H1 (cell line): ENCODE measurements at regions not wholly inside any gene's neighbourhood (a gene's known extent, or its start where the extent isn't known, plus 50 kb on each side); places are given as distances from the start of the nearest gene placed in this dataset.

ENCODE experiments used
- CTCF ChIA-PET: fragments of 300-600 bp; sonication (Branson Sonifier 250); formaldehyde crosslinking; loops from one replicate; lab custom pipeline; 2021; ENCODE audit not compliant: partially characterized antibody; lab: Charles Lee
- POLR2A ChIA-PET: fragments of 300-600 bp; sonication (Branson Sonifier 250); formaldehyde crosslinking; loops from one replicate; lab custom pipeline; 2021; ENCODE audit warnings: inconsistent platforms; ENCODE audit not compliant: partially characterized antibody; lab: Charles Lee
- DNase-seq, 2 experiments: peaks; one replicate each; pipeline versions ENCODE4 v3.0.0 to v3.0.0-alpha.2; 2010 to 2022; ENCODE audit warnings: low spot score in 2 of 2, low read depth in 1 of 2, mixed read lengths in 1 of 2
- FAIRE-seq: peaks from 2 replicates; lab custom pipeline; 2011; peaks lifted over from hg19 to GRCh38; lab: Jason Lieb, UNC
- H2AFZ ChIP-seq: 2 replicates; pipeline ENCODE4 v1.8.1; 2012; ENCODE audit warnings: low read length, inconsistent platforms
- H2AK5ac ChIP-seq: 2 replicates; pipeline ENCODE4 v1.6.1; 2013; ENCODE audit warnings: low read depth, low read length
- H2BK120ac ChIP-seq: replicated peaks from 2 replicates; pipeline ENCODE3; 2013; ENCODE audit warnings: low read depth, low read length, inconsistent platforms
- H2BK12ac ChIP-seq: 2 replicates; pipeline ENCODE4 v1.6.1; 2013; ENCODE audit warnings: low read depth, low read length
- H2BK15ac ChIP-seq: 2 replicates; pipeline ENCODE4 v1.6.1; 2013; ENCODE audit warnings: low read length
- H2BK20ac ChIP-seq: 2 replicates; pipeline ENCODE4 v1.6.1; 2013; ENCODE audit warnings: low read length
- H2BK5ac ChIP-seq: 2 replicates; pipeline ENCODE4 v1.6.1; 2013; ENCODE audit warnings: low read depth, low read length
- H3K14ac ChIP-seq: 2 replicates; pipeline ENCODE4 v1.6.1; 2013; ENCODE audit warnings: inconsistent platforms; ENCODE audit not compliant: insufficient read length
- H3K18ac ChIP-seq: 2 replicates; pipeline ENCODE4 v1.6.1; 2013; ENCODE audit warnings: low read length; ENCODE audit errors: extremely low read depth
- H3K23ac ChIP-seq: 2 replicates; pipeline ENCODE4 v1.6.1; 2013; ENCODE audit warnings: inconsistent platforms; ENCODE audit not compliant: insufficient read length
- H3K23me2 ChIP-seq: 2 replicates; pipeline ENCODE4 v1.6.1; 2013; ENCODE audit warnings: low read depth, low read length
- H3K27ac ChIP-seq: 2 replicates; pipeline ENCODE4 v1.6.1; 2011; ENCODE audit warnings: low read depth, low read length, inconsistent platforms
- H3K27me3 ChIP-seq, 4 experiments: replicated peaks in 1 of 4; 1 replicate in 1 of 4; 2 replicates in 3 of 4; pipeline versions ENCODE4 v1.6.1 to v1.8.1; 2011 to 2013; ENCODE audit warnings: low read length in 3 of 4, mild to moderate bottlenecking in 3 of 4, inconsistent platforms in 2 of 4, mixed read lengths in 2 of 4, moderate library complexity in 1 of 4; ENCODE audit not compliant: control insufficient read depth in 3 of 4, insufficient read depth in 3 of 4; ENCODE audit errors: extremely low read depth in 1 of 4
- H3K36me3 ChIP-seq, 4 experiments: 2 replicates each; pipeline versions ENCODE4 v1.6.1 to v1.8.1; 2011 to 2013; ENCODE audit warnings: mild to moderate bottlenecking in 4 of 4, low read length in 3 of 4, moderate library complexity in 2 of 4, control low read depth in 1 of 4, inconsistent platforms in 1 of 4; ENCODE audit not compliant: insufficient read depth in 4 of 4, control insufficient read depth in 2 of 4
- H3K4ac ChIP-seq: replicated peaks from 2 replicates; pipeline ENCODE3; 2013; ENCODE audit warnings: low read length, low read depth, mixed read lengths, inconsistent platforms; ENCODE audit not compliant: insufficient read length
- H3K4me1 ChIP-seq, 4 experiments: replicated peaks in 1 of 4; 1 replicate in 1 of 4; 2 replicates in 3 of 4; pipeline versions ENCODE4 v1.6.1 to v1.8.1; 2011 to 2013; ENCODE audit warnings: low read length in 3 of 4, inconsistent platforms in 2 of 4, mixed read lengths in 1 of 4; ENCODE audit not compliant: insufficient read depth in 4 of 4, control insufficient read depth in 3 of 4
- H3K4me2 ChIP-seq, 2 experiments: 2 replicates each; pipeline versions ENCODE4 v1.6.1 to v1.8.1; 2011 to 2013; ENCODE audit warnings: low read depth in 2 of 2, low read length in 2 of 2, control low read depth in 1 of 2, inconsistent platforms in 1 of 2, mild to moderate bottlenecking in 1 of 2; ENCODE audit not compliant: insufficient read depth in 1 of 2
- H3K4me3 ChIP-seq, 4 experiments: fragments of 200-600, 300-600 bp in 1 of 4; sonication (generic), shearing (Covaris generic), sonication (Bioruptor Twin) in 1 of 4; 2 replicates each; pipeline versions ENCODE4 v1.5.1 to v1.8.1; 2011 to 2016; ENCODE audit warnings: low read length in 4 of 4, low read depth in 3 of 4, control low read depth in 2 of 4, inconsistent platforms in 2 of 4, mild to moderate bottlenecking in 2 of 4, mixed read lengths in 1 of 4, moderate library complexity in 1 of 4; ENCODE audit not compliant: insufficient read depth in 2 of 4; ENCODE audit errors: extremely low read depth in 1 of 4
- H3K56ac ChIP-seq: replicated peaks from 2 replicates; pipeline ENCODE3; 2013; ENCODE audit warnings: low read depth, mild to moderate bottlenecking, mixed read lengths, low read length, inconsistent platforms; ENCODE audit not compliant: insufficient read length
- H3K79me1 ChIP-seq: 2 replicates; pipeline ENCODE4 v1.6.1; 2013; ENCODE audit warnings: low read depth, low read length, control low read depth
- H3K79me2 ChIP-seq, 2 experiments: 2 replicates each; pipeline versions ENCODE4 v1.6.1 to v1.8.1; 2012 to 2013; ENCODE audit warnings: low read length in 2 of 2, mild to moderate bottlenecking in 2 of 2, inconsistent platforms in 1 of 2; ENCODE audit not compliant: insufficient read depth in 2 of 2, control insufficient read depth in 1 of 2
- H3K9ac ChIP-seq, 4 experiments: replicated peaks in 1 of 4; 1 replicate in 1 of 4; 2 replicates in 3 of 4; pipeline versions ENCODE4 v1.6.1 to v1.8.1; 2011 to 2013; ENCODE audit warnings: low read depth in 3 of 4, low read length in 3 of 4, control low read depth in 2 of 4, mild to moderate bottlenecking in 2 of 4, moderate library complexity in 2 of 4, inconsistent platforms in 1 of 4; ENCODE audit errors: extremely low read depth in 1 of 4
- H3K9me3 ChIP-seq, 2 experiments: 2 replicates each; pipeline versions ENCODE4 v1.6.1 to v1.8.1; 2012 to 2013; ENCODE audit warnings: mild to moderate bottlenecking in 2 of 2, moderate library complexity in 2 of 2, control low read depth in 1 of 2, inconsistent platforms in 1 of 2, low read depth in 1 of 2, low read length in 1 of 2, mixed read lengths in 1 of 2; ENCODE audit not compliant: insufficient read depth in 2 of 2
- H4K20me1 ChIP-seq, 2 experiments: replicated peaks in 1 of 2; 2 replicates each; pipeline versions ENCODE3 to v1.8.1; 2011 to 2013; ENCODE audit warnings: inconsistent platforms in 2 of 2, low read length in 2 of 2, mild to moderate bottlenecking in 1 of 2; ENCODE audit not compliant: insufficient read depth in 2 of 2, control insufficient read depth in 1 of 2
- H4K5ac ChIP-seq: 2 replicates; pipeline ENCODE4 v1.6.1; 2013; ENCODE audit warnings: low read length, low read depth, mixed read lengths, inconsistent platforms; ENCODE audit not compliant: insufficient read length
- H4K8ac ChIP-seq: 2 replicates; pipeline ENCODE4 v1.8.0; 2013; ENCODE audit warnings: mild to moderate bottlenecking, moderate library complexity, low read length, inconsistent platforms; ENCODE audit not compliant: insufficient read depth; ENCODE audit errors: extremely low read depth
- H4K91ac ChIP-seq: replicated peaks from 2 replicates; pipeline ENCODE3; 2013; ENCODE audit warnings: low read length, mixed read lengths, inconsistent platforms; ENCODE audit not compliant: insufficient read length
- CEBPB ChIP-seq: IDR thresholded peaks from 2 replicates; pipeline ENCODE4 v1.6.1; 2012; ENCODE audit warnings: low read depth, low read length
- CHD1 ChIP-seq: IDR thresholded peaks from 2 replicates; pipeline ENCODE4 v1.6.1; 2012; ENCODE audit warnings: low read depth, low read length, improper control_type of control experiment
- CREB1 ChIP-seq: IDR thresholded peaks from 2 replicates; pipeline ENCODE4 v1.6.1; 2012; ENCODE audit warnings: inconsistent platforms
- JUN ChIP-seq: IDR thresholded peaks from 2 replicates; pipeline ENCODE4 v1.6.1; 2011; ENCODE audit warnings: low read depth, mild to moderate bottlenecking, improper control_type of control experiment, low read length
- POLR2A ChIP-seq, 2 experiments: IDR thresholded peaks; 1 replicate in 1 of 2; 2 replicates in 1 of 2; pipeline ENCODE4 v1.6.1; 2011; ENCODE audit warnings: low read depth in 2 of 2, low read length in 2 of 2, mild to moderate bottlenecking in 2 of 2; ENCODE audit errors: control extremely low read depth in 1 of 2
- POU5F1 ChIP-seq: IDR thresholded peaks from 2 replicates; pipeline ENCODE4 v1.6.1; 2011; ENCODE audit warnings: low read depth, mild to moderate bottlenecking, low read length, moderate library complexity
- RAD21 ChIP-seq, 2 experiments: IDR thresholded peaks in 1 of 2; conservative IDR thresholded peaks in 1 of 2; 2 replicates each; pipeline ENCODE4 v1.6.1; 2011; ENCODE audit warnings: low read depth in 2 of 2, low read length in 2 of 2, improper control_type of control experiment in 1 of 2, inconsistent platforms in 1 of 2, mild to moderate bottlenecking in 1 of 2, moderate library complexity in 1 of 2
- SP1 ChIP-seq: IDR thresholded peaks from 2 replicates; pipeline ENCODE4 v1.6.1; 2011; ENCODE audit warnings: low read depth, low read length
- SRF ChIP-seq: IDR thresholded peaks from 2 replicates; pipeline ENCODE4 v1.6.1; 2011; ENCODE audit warnings: mild to moderate bottlenecking, low read depth, low read length, moderate library complexity
- ZNF274 ChIP-seq: IDR thresholded peaks from 2 replicates; pipeline ENCODE4 v1.7.0; 2012; ENCODE audit warnings: low read length, borderline replicate concordance; ENCODE audit errors: extremely low read depth
- WGBS, 2 experiments: shearing (Covaris generic) in 1 of 2; methylation state at CpG; one replicate each; pipeline versions ENCODE4 v1.1.6 to v1.1.7; 2013 to 2015; ENCODE audit warnings: low lambda C conversion rate in 2 of 2, mixed read lengths in 2 of 2, inconsistent platforms in 1 of 2, low coverage in 1 of 2, missing lambda C conversion rate in 1 of 2; ENCODE audit not compliant: insufficient replicate concordance in 2 of 2, insufficient coverage in 1 of 2, insufficient read length in 1 of 2; ENCODE audit errors: extremely low coverage in 1 of 2, missing lambda C conversion rate in 1 of 2; 5-methylcytosine and 5-hydroxymethylcytosine counted together

- H4K20me1 ChIP-seq: no peaks in the 10 kb centered on the region
- H3K18ac ChIP-seq: no peak overlapping the region
- no peak overlapping the region for H4K5ac ChIP-seq
- H3K27me3 ChIP-seq: no peaks in the 10 kb centered on the region
- no peak for DNase-seq
- H2BK15ac ChIP-seq: no peak overlapping the region
- no peak overlapping the region for H3K4me2 ChIP-seq
- TF ChIP-seq SP1: no peak
- no peak for TF ChIP-seq RAD21 (IDR thresholded peaks at IDR 0.05 in 1 of 2, conservative IDR thresholded peaks at IDR 0.05 in 1 of 2; ENCODE audit: low read depth in 2 of 2, low read length in 2 of 2)
- no peak for TF ChIP-seq CHD1
- no peak for TF ChIP-seq CEBPB
- no peak for TF ChIP-seq ZNF274
- TF ChIP-seq POU5F1: no peak
- no peak for TF ChIP-seq SRF
- TF ChIP-seq CREB1: no peak
- TF ChIP-seq JUN: no peak
- TF ChIP-seq POLR2A (IDR thresholded peaks at IDR 0.05; ENCODE audit: control extremely low read depth in 1 of 2, low read depth in 2 of 2, low read length in 2 of 2): no peak
- H3K27ac ChIP-seq: no peak overlapping the region
- POLR2A ChIA-PET: interaction anchor here (0.9 kb wide), 1 partner anchor 10 kb away, joined by 5 read pairs; no protein-coding TSS in a partner anchor
- H3K9me3 ChIP-seq: no peaks in the 10 kb centered on the region
- no peak overlapping the region for H4K8ac ChIP-seq
- H3K4me3 ChIP-seq: no peak overlapping the region
- no peak overlapping the region for H2AFZ ChIP-seq
- H2BK5ac ChIP-seq: no peak overlapping the region
- no peak for FAIRE-seq
- no peak overlapping the region for H3K4ac ChIP-seq
- CTCF ChIA-PET: interaction anchor here (1.0 kb wide), 1 partner anchor 25 kb away, joined by 3 read pairs; no protein-coding TSS in a partner anchor
- H3K79me1 ChIP-seq: no peaks in the 10 kb centered on the region
- H3K4me1 ChIP-seq: peaks cover 0 to 2% (median 0%) of the 10 kb centered on the region in 4 experiments; a peak in 1 of 7 replicates
- no peak overlapping the region for H2BK20ac ChIP-seq
- H3K23ac ChIP-seq: no peak overlapping the region
- 100% methylated on average over 1 of the region's 1 CpG; no CpG with 5 or more reads in 1 of the 2 experiments for WGBS, 2 experiments
- no peaks in the 10 kb centered on the region for H3K36me3 ChIP-seq
- no peak overlapping the region for H2BK120ac ChIP-seq
- H3K23me2 ChIP-seq: no peaks in the 10 kb centered on the region; the same call in 1 of the 2 replicates
- H2BK12ac ChIP-seq: no peak overlapping the region
- H3K56ac ChIP-seq: no peak overlapping the region
- no peak overlapping the region for H4K91ac ChIP-seq
- H3K9ac ChIP-seq: no peak overlapping the region
- H3K79me2 ChIP-seq: no peaks in the 10 kb centered on the region
- no peak overlapping the region for H3K14ac ChIP-seq
- no peak overlapping the region for H2AK5ac ChIP-seq
Measured at GRCh38 chr7:25313526-25313925, 85.2 kb upstream of the NPVF start.
